CD4-positive, alpha-beta memory T cell (primary cell): ENCODE measurements at regions not wholly inside any gene's neighbourhood (a gene's known extent, or its start where the extent isn't known, plus 50 kb on each side); places are given as distances from the start of the nearest gene placed in this dataset.

Source experiments
- CTCF ChIA-PET: fragments of 350-600 bp; sonication (Branson Sonifier 250); formaldehyde crosslinking; loops from one replicate; lab custom pipeline; 2021; ENCODE audit warnings: inconsistent platforms; ENCODE audit not compliant: partially characterized antibody; lab: Charles Lee
- POLR2A ChIA-PET: fragments of 350-600 bp; sonication (Branson Sonifier 250); formaldehyde crosslinking; loops from one replicate; lab custom pipeline; 2021; ENCODE audit not compliant: partially characterized antibody; lab: Charles Lee
- DNase-seq, 5 donors: peaks; one replicate each; pipeline versions ENCODE4 v3.0.0 to v3.0.0-alpha.2; 2020 to 2022; ENCODE audit warnings: mixed read lengths in 1 of 5
- H3K27ac ChIP-seq: one replicate; pipeline ENCODE4 v1.7.0; 2013; ENCODE audit warnings: low read depth, low read length
- H3K27me3 ChIP-seq: 2 replicates; pipeline ENCODE4 v1.7.0; 2013; ENCODE audit warnings: mild to moderate bottlenecking, low read length, moderate library complexity; ENCODE audit not compliant: insufficient read depth
- H3K36me3 ChIP-seq: 2 replicates; pipeline ENCODE4 v1.7.0; 2013; ENCODE audit warnings: mild to moderate bottlenecking, low read length, moderate library complexity; ENCODE audit not compliant: insufficient read depth
- H3K4me1 ChIP-seq: 2 replicates; pipeline ENCODE4 v1.7.0; 2013; ENCODE audit warnings: mild to moderate bottlenecking, low read length, moderate library complexity; ENCODE audit not compliant: insufficient read depth
- H3K4me3 ChIP-seq, 2 donors: one replicate each; pipeline ENCODE4 v1.7.0; 2013; ENCODE audit warnings: low read length in 2 of 2, mild to moderate bottlenecking in 1 of 2
- H3K9me3 ChIP-seq, 2 donors: one replicate each; pipeline ENCODE4 v1.7.0; 2013; ENCODE audit warnings: low read length in 2 of 2, control low read depth in 1 of 2; ENCODE audit not compliant: control insufficient read depth in 1 of 2
- H3K27ac Mint-ChIP-seq, 7 donors: one replicate each; pipeline ENCODE4 v1.8.0; 2020 to 2021; ENCODE audit warnings: mixed read lengths in 7 of 7, mild to moderate bottlenecking in 6 of 7, inconsistent platforms in 3 of 7, moderate library complexity in 3 of 7
- H3K27me3 Mint-ChIP-seq, 2 donors: one replicate each; pipeline ENCODE4 v1.8.0; 2020 to 2021; ENCODE audit warnings: mixed read lengths in 2 of 2
- H3K36me3 Mint-ChIP-seq, 2 donors: one replicate each; pipeline ENCODE4 v1.8.0; 2020 to 2021; ENCODE audit warnings: mixed read lengths in 2 of 2, inconsistent platforms in 1 of 2, mild to moderate bottlenecking in 1 of 2
- H3K4me1 Mint-ChIP-seq, 4 donors: one replicate each; pipeline ENCODE4 v1.8.0; 2020 to 2021; ENCODE audit warnings: mixed read lengths in 4 of 4, mild to moderate bottlenecking in 1 of 4
- H3K4me3 Mint-ChIP-seq, 8 donors: one replicate each; pipeline ENCODE4 v1.8.0; 2020 to 2021; ENCODE audit warnings: mixed read lengths in 8 of 8, mild to moderate bottlenecking in 7 of 8, moderate library complexity in 6 of 8, inconsistent platforms in 3 of 8
- H3K9me3 Mint-ChIP-seq, 8 donors: one replicate each; pipeline ENCODE4 v1.8.0; 2020 to 2021; ENCODE audit warnings: mixed read lengths in 8 of 8, mild to moderate bottlenecking in 5 of 8, inconsistent platforms in 3 of 8, moderate library complexity in 1 of 8
- intact Hi-C: fragments of 100-400 bp; cut with micrococcal nuclease; formaldehyde crosslinking; loops from one replicate; pipeline ENCODE4 v1.15.1; 2023

- no peaks in the 10 kb centered on the region for H3K36me3 ChIP-seq
- H3K9me3 ChIP-seq, result no peaks in the 10 kb centered on the region
- peaks cover 0 to 3% (median under 1%) of the 10 kb centered on the region in 4 donors for H3K4me1 Mint-ChIP-seq
- H3K4me3 Mint-ChIP-seq, result no peak overlapping the region
- CTCF ChIA-PET, result no interaction called here
- POLR2A ChIA-PET, result no interaction called here
- H3K27ac ChIP-seq, result no peak overlapping the region
- no peaks in the 10 kb centered on the region for H3K4me1 ChIP-seq
- DNase-seq, result no peak
- intact Hi-C loops, result no loop called here
- no peaks in the 10 kb centered on the region for H3K9me3 Mint-ChIP-seq
- no peaks in the 10 kb centered on the region for H3K27me3 ChIP-seq
- H3K4me3 ChIP-seq, result no peak overlapping the region
- no peak overlapping the region for H3K27ac Mint-ChIP-seq
- peaks cover 4 to 5% of the 10 kb centered on the region in 2 donors for H3K27me3 Mint-ChIP-seq
- H3K36me3 Mint-ChIP-seq, result no peaks in the 10 kb centered on the region
These were observed 92.7 kb downstream of the C1D start for GRCh38 chr2:67970071-67970470.

GRCh38 chr2:67970542-67970941, 92.3 kb downstream of the C1D start:
- CTCF ChIA-PET, result no interaction called here
- H3K27me3 Mint-ChIP-seq, result peaks cover 3 to 7% of the 10 kb centered on the region in 2 donors
- intact Hi-C loops, result no loop called here

GRCh38 chr2:67974559-67975430, 88.0 kb downstream of the C1D start:
- DNase-seq, result no peak
- Histone ChIP-seq H3K27ac (no peak overlapping the region), H3K4me1 (no peaks in the 10 kb centered on the region), H3K27me3 (no peaks in the 10 kb centered on the region), H3K4me3 (no peak overlapping the region), H3K9me3 (no peaks in the 10 kb centered on the region), H3K36me3 (no peaks in the 10 kb centered on the region)
- ChIA-PET CTCF (no interaction called here), POLR2A (no interaction called here)
- intact Hi-C loops, result no loop called here
- Mint-ChIP-seq H3K9me3 (no peaks in the 10 kb centered on the region), H3K36me3 (no peaks in the 10 kb centered on the region), H3K27me3 (peaks cover 1 to 8% of the 10 kb centered on the region in 2 donors), H3K27ac (no peak overlapping the region), H3K4me3 (no peak overlapping the region), H3K4me1 (peaks cover 0 to 7% (median 3%) of the 10 kb centered on the region in 4 donors)

More at GRCh38 chr2:67970542-67970941, 92.3 kb downstream of the C1D start:
- no peaks in the 10 kb centered on the region for H3K36me3 ChIP-seq
- no peaks in the 10 kb centered on the region for H3K9me3 Mint-ChIP-seq
- no peak overlapping the region for H3K27ac ChIP-seq
- no peak overlapping the region for H3K4me3 Mint-ChIP-seq
- H3K4me1 ChIP-seq, result no peaks in the 10 kb centered on the region
- no peaks in the 10 kb centered on the region for H3K9me3 ChIP-seq
- H3K27ac Mint-ChIP-seq, result no peak overlapping the region
- H3K36me3 Mint-ChIP-seq, result no peaks in the 10 kb centered on the region
- H3K27me3 ChIP-seq, result no peaks in the 10 kb centered on the region
- no peak overlapping the region for H3K4me3 ChIP-seq
- no peak for DNase-seq
- H3K4me1 Mint-ChIP-seq, result peaks cover 0 to 5% (median 3%) of the 10 kb centered on the region in 4 donors
- POLR2A ChIA-PET, result no interaction called here

GRCh38 chr2:67977464-67977863, 85.3 kb downstream of the C1D start:
- no peak for DNase-seq
- H3K4me3 Mint-ChIP-seq, result no peak overlapping the region
- Histone ChIP-seq H3K4me3 (no peak overlapping the region), H3K27ac (no peak overlapping the region), H3K36me3 (no peaks in the 10 kb centered on the region), H3K9me3 (no peaks in the 10 kb centered on the region), H3K27me3 (no peaks in the 10 kb centered on the region), H3K4me1 (no peaks in the 10 kb centered on the region)
- POLR2A ChIA-PET, result no interaction called here
- H3K9me3 Mint-ChIP-seq, result peaks cover 0 to 4% (median 0%) of the 10 kb centered on the region in 8 donors
- peaks cover 0 to 7% (median 3%) of the 10 kb centered on the region in 4 donors for H3K4me1 Mint-ChIP-seq
- H3K27ac Mint-ChIP-seq, result no peak overlapping the region
- CTCF ChIA-PET, result no interaction called here
- peaks cover 5% of the 10 kb centered on the region in 2 donors for H3K27me3 Mint-ChIP-seq
- no peaks in the 10 kb centered on the region for H3K36me3 Mint-ChIP-seq
- intact Hi-C loops, result no loop called here

- Histone ChIP-seq H3K4me3 (no peak overlapping the region), H3K36me3 (no peaks in the 10 kb centered on the region), H3K9me3 (no peaks in the 10 kb centered on the region), H3K27me3 (no peaks in the 10 kb centered on the region), H3K4me1 (no peaks in the 10 kb centered on the region), H3K27ac (no peak overlapping the region)
- ChIA-PET CTCF (no interaction called here), POLR2A (no interaction called here)
- no peak for DNase-seq
- Mint-ChIP-seq H3K36me3 (no peaks in the 10 kb centered on the region), H3K27ac (no peak overlapping the region), H3K9me3 (peaks cover 0 to 4% (median 0%) of the 10 kb centered on the region in 8 donors), H3K4me3 (no peak overlapping the region), H3K27me3 (peaks cover 13 to 14% of the 10 kb centered on the region in 2 donors), H3K4me1 (no peaks in the 10 kb centered on the region)
- intact Hi-C loops, result no loop called here
These were observed 79.8 kb downstream of the C1D start for GRCh38 chr2:67982956-67983355.

GRCh38 chr2:67984600-67984999, 78.2 kb downstream of the C1D start:
- H3K27ac Mint-ChIP-seq, result no peak overlapping the region
- H3K9me3 Mint-ChIP-seq, result peaks cover 0 to 4% (median 0%) of the 10 kb centered on the region in 8 donors
- intact Hi-C loops, result no loop called here
- DNase-seq, result no peak
- H3K36me3 Mint-ChIP-seq, result no peaks in the 10 kb centered on the region
- no peak overlapping the region for H3K4me3 Mint-ChIP-seq
- H3K9me3 ChIP-seq, result no peaks in the 10 kb centered on the region
- H3K36me3 ChIP-seq, result no peaks in the 10 kb centered on the region
- H3K4me3 ChIP-seq, result no peak overlapping the region
- H3K27ac ChIP-seq, result no peak overlapping the region
- no peaks in the 10 kb centered on the region for H3K27me3 ChIP-seq
- CTCF ChIA-PET, result no interaction called here
- POLR2A ChIA-PET, result no interaction called here
- H3K4me1 ChIP-seq, result no peaks in the 10 kb centered on the region
- H3K27me3 Mint-ChIP-seq, result peaks cover 13 to 15% of the 10 kb centered on the region in 2 donors
- H3K4me1 Mint-ChIP-seq, result no peaks in the 10 kb centered on the region

- Mint-ChIP-seq H3K27ac (no peak overlapping the region), H3K4me3 (no peak overlapping the region), H3K36me3 (no peaks in the 10 kb centered on the region), H3K9me3 (peaks cover 0 to 4% (median 0%) of the 10 kb centered on the region in 8 donors), H3K27me3 (peaks cover 13 to 16% of the 10 kb centered on the region in 2 donors), H3K4me1 (no peaks in the 10 kb centered on the region)
- Histone ChIP-seq H3K27ac (no peak overlapping the region), H3K9me3 (no peaks in the 10 kb centered on the region), H3K36me3 (no peaks in the 10 kb centered on the region), H3K4me3 (no peak overlapping the region), H3K27me3 (no peaks in the 10 kb centered on the region), H3K4me1 (no peaks in the 10 kb centered on the region)
- no peak for DNase-seq
- POLR2A ChIA-PET, result no interaction called here
- CTCF ChIA-PET, result no interaction called here
- intact Hi-C loops, result no loop called here
These were observed 77.2 kb downstream of the C1D start for GRCh38 chr2:67985586-67985985.
